Panc1 (cell line): ENCODE measurements at regions not wholly inside any gene's neighbourhood (a gene's known extent, or its start where the extent isn't known, plus 50 kb on each side); places are given as distances from the start of the nearest gene placed in this dataset.

ENCODE experiments used
- CTCF ChIP-seq: fragments of 450-650 bp; IDR thresholded peaks from 2 replicates; pipeline ENCODE4 v1.5.1; 2017; ENCODE audit warnings: mild to moderate bottlenecking
- POLR2AphosphoS5 ChIP-seq: IDR thresholded peaks from 2 replicates; pipeline ENCODE4 v1.6.1; 2012; ENCODE audit warnings: mild to moderate bottlenecking, low read depth, low read length, moderate library complexity

- TF ChIP-seq CTCF: no peak
- TF ChIP-seq POLR2AphosphoS5: peak; percentile 53; the same call in 1 of the 2 replicates
Measured at GRCh38 chr6:28673787-28674671, 148.3 kb downstream of the GPX5 start.
